GM21390 (cell line): ENCODE measurements at regions not wholly inside any gene's neighbourhood (a gene's known extent, or its start where the extent isn't known, plus 50 kb on each side); places are given as distances from the start of the nearest gene placed in this dataset.
"Not testable (repeated sequence)": the region's sequence is repeated elsewhere in the genome, so short reads cannot be mapped to it uniquely, and the experiment has no call there.

Experiments used
- ATAC-seq: cut with Tn5 transposase; IDR thresholded peaks from one replicate; pipeline ENCODE4 v1.9.1; 2021; ENCODE audit not compliant: unreplicated experiment

GRCh38 chr16:58862334-58863021 is 128.4 kb upstream of the GOT2 start:
- no peak for ATAC-seq

DNA sequence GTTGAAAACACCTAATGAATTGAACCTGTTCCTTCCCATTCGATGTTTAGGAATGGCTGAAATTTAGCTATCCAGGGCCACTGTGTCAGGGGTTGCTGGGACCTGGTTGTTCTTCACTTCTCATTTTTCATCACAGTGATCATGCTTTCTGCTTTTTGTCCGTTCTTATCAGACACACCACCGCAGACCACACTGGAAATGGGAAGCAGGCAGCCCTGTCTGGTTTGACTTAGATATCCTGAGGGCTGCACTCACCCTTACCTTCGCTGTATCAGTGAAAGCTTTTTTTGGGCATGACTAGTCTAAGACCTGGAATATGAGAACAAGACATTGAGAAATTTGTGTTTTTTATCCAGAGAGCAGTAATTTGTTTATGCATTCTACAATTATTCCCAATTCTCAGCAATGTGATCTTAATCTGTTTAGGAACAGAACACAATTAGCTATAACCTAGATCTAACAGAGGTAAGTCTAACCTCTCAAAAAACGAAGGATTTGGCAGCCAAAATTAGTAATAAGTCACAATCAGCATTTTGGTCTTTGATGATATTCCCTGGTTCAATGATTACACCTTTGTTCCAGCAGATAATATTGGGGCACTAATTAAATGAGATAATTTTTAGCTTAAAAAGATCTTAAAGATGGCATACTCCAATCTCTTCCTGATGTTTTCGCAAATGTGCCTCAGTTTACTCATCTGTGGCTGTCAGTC is 126.0 kb upstream of the GOT2 start:
- no peak for ATAC-seq

DNA sequence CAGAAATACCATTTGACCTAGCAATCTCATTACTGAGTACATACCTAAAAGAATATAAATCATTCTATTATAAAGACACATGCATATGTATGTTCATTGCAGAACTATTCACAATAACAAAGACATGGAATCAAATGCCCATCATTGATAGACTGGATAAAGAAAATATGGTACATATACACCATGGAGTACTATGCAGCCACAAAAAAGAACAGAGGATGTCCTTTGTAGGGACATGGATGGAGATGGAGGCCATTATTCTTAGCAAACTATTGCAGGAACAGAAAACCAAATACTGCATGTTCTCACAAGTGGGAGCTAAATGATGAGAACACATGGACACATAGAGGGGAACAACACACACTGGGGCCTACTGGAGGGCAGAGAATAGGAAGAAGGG is 124.5 kb upstream of the GOT2 start:
- not testable (repeated sequence) for ATAC-seq

DNA sequence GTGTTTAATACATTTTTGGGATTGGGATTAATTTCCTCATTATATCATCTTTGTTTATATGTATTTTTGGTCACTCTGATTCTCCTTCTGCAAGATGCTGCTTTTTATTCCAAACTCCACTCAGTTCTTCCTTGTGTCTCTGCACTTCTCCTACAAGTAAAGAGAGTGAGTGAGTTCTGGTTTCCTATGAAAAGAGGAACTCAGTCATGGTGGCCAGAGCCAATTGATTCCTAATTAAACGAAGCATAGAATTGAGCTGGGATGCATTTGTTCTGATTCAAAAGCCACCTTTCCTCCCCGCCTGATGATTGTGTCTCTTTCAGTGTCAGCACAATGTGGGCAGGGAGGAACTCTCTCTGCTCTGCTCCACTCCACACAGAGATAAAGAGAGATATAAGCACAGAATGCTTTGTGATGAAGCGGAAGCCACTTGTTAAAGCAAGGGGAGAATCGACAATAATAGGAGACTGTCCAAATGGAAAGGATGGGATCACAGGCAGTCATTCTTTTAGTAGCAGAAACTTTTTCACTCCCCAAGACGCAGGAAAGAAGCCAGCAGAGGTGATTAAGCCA is 121.3 kb upstream of the GOT2 start:
- ATAC-seq, result no peak

DNA sequence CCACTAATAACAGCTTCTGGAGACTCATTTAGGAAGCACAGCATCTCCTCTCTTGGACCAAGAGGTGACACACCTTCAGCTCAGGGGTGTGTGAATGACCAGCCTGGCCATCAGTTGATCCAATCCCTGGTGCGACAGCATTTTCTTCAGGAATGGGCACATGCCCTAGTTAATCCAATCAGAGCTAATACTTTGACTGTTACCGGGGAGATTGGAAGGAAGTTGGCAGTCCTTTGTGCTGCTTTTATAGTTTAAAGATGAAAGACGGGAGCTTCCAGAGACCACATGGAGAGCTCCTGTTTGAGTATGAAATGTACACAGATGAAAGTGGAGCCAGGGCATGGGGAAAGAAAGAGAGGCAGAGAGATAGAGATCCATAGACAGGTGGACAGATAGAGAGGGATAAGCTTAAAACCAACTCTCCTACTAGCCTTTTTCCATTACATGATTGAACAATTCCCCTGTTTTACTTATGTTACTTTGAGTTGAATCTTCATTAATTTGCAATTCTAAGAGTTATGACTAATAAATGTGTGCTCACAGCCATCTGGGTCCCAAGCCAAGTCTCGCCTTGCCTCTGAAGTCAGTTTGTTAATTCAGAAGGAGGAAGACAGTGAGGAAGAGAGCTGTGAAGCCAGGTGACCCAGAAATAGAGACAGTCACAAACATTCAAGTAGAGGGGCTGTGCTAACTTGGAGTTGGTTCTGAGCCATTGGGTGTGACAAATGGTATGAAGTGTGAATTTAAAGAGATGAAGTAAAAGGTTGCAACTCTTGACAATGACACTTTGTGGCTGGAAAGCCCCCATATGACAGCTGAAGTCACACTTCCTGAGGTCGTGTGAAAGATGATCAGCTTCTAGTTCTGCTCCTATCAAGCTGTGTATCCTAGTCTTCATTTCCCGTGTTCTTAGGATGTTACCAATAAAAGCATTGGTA is 120.0 kb upstream of the GOT2 start:
- peak; percentile 72 for ATAC-seq

GRCh38 chr16:58850678-58851020 is 116.5 kb upstream of the GOT2 start:
- ATAC-seq, result no peak

DNA sequence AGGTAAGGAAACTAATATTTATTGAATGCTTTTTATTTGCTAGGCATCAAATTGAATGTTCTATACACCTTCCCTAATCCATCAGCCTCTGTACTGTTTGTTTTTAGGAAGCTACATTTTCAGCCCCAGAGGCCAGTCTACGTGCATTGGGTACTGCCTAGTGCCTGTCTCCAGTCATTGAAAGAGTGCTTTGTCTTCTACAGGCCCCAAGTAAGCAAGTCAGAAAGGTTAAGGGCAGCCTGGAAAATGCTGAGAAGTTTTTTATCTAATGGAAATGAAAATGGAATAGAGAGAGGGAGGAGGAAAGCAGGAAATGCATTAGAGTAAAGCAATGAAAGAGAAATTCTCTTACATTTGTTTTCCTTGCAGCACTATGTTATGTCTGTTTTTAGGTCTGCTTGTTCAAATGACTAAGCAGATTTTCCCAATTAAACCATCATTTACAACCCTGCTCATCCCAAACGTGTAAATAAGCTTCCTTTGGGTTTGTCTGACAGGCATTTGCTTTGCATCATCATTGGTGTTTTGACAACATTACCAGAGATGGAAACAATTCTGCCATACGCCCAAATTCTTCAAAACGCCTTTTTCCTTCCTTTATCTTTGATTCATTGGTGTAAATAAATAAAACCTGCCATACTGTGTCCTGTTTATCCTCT is 116.0 kb upstream of the GOT2 start:
- no peak for ATAC-seq

GRCh38 chr16:58848662-58849002 is 114.5 kb upstream of the GOT2 start:
- no peak for ATAC-seq

DNA sequence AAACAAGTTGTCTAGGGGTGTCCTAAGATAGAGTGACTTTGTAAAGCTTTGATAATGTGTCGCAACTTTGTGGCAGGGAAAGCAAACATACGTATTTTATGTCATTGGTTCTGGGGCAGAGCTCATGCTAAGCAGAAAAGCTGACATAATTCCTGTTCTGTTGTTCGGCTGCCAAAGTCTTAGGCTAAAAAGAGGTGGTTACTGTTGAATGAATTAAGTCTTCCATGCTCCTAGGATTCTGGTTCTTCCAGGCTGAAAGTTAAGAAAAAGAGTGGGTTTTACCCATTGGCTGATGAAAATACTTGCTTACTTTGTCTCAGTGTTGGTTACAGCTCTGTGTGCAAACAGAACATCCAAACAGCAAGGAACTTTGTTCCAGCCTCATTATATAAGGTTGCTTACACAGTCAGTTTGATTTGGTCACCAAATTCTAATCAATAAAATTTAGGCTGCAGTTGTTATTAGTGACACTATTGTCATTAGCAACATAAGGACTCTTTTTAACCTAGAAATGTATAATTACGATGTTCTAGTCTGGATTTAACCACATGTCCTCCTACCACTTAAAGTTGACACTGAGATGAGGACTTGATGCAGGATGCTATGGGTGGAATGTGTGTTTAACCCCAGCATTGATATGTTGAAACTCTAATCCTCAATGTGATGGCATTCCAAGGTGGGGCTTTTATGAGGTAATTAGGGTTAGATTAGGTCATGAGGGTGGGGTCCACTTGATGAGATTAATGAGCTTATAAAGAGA is 114.0 kb upstream of the GOT2 start:
- ATAC-seq, result no peak

GRCh38 chr16:58846226-58846625 is 112.1 kb upstream of the GOT2 start:
- not testable (repeated sequence) for ATAC-seq

- ATAC-seq, result peak; percentile 47
Measured at GRCh38 chr16:58843675-58844074, 109.6 kb upstream of the GOT2 start.

- ATAC-seq, result peak; percentile 55
Measured at GRCh38 chr16:58842746-58843145, 108.6 kb upstream of the GOT2 start.

DNA sequence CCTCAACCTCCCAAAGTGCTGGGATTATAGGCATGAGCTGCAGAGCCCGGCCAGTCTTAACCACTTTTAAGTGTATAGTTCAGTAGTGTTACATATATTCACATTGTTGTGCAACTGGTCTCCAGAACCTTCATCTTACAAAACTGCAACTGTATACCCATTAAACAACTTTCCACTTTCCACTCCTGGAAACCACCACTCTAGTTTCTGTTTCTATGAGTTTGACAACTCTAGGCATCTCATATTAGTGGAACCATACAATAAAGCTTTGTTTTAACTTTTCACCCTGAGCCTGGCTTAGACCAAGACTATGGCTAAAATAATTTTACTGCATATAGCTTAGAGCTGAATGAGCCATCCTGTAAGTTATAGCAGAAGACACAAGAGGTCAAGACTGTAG is 108.0 kb upstream of the GOT2 start:
- ATAC-seq, result no peak

DNA sequence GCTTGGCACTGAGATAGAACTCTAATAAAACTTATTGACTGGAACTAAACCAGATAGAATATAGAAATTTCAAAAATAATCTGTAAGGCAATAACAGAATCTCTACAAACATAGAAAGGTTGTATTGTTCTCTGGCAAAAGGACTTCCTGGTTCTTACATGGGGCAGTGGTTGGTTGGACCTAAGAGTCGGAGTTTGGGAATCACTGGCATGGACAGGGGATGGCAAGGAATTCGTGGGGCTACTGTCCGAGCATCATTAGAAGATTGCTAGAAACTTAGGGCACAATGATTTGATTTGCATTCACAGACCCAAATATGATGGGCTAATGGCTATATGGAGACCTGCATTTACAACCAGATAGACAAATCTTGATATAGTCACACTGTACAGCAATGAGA is 103.8 kb upstream of the GOT2 start:
- ATAC-seq, result no peak

GRCh38 chr16:58836427-58836826 is 102.3 kb upstream of the GOT2 start:
- no peak for ATAC-seq

GRCh38 chr16:58832386-58832895 is 98.3 kb upstream of the GOT2 start:
- no peak for ATAC-seq

GRCh38 chr16:58831386-58831785 is 97.3 kb upstream of the GOT2 start:
- no peak for ATAC-seq

DNA sequence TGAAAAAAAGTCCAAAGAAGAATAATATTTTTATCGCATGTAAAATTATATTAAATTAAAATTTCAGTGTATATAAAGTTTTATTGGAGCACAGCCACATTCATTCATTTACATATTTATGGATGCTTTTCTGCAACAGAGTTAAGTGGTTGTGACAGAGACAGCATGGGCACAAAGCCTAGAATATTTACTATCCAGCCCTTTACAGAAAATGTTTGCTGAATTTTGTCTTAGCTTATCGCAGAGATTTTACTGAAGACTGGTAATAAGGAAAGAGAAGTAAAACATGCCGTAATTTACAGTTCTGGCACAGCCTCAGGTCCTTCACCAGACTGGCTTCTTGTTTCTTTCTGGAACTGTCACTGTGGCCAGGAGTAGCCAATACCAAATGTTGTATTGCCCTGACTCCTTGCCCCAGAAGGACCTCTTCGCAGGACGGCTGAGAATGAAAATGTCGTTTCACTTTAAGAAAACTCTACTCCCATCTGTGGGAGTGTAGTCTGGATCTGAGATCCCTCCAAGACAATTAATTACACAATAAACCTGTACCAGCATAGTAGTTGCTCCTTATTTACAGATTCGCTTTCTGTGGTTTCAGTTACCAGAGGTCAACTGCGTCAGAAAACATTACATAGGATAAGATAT is 94.9 kb upstream of the GOT2 start:
- no peak for ATAC-seq

- no peak for ATAC-seq
Measured at GRCh38 chr16:58824201-58824600, 90.1 kb upstream of the GOT2 start.

DNA sequence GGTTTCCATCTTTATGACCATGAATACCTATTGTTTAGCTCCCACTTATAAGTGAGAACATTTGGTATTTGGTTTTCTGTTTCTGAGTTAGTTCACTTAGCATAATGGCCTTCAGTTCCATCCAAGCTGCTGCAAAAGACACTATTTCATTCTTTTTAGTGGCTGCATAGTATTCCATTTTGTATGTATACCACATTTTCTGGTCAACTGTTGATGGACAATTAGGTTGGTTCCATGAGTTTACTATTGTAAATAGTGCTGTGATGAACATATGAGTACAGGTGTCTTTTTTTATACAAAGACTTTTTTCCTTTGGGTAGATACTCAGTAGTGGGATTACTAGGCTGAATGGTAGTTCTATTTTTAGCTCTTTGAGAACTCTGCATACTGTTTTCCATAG is 87.8 kb upstream of the GOT2 start:
- ATAC-seq, result no peak
